OCI-LY7 (cell line): ENCODE measurements at regions not wholly inside any gene's neighbourhood (a gene's known extent, or its start where the extent isn't known, plus 50 kb on each side); places are given as distances from the start of the nearest gene placed in this dataset.

Experiments used
- BruUV-seq: library from RNA; stranded (reverse); fragments of 400-500 nt; replicated peaks from 2 replicates; lab custom pipeline; 2021; lab: Mats Ljungman, UMichigan
- CTCF ChIA-PET: fragments of 300-600 bp; sonication (Branson Sonifier 250); formaldehyde crosslinking; loops from one replicate; lab custom pipeline; 2022; ENCODE audit warnings: antibody characterized with exemption; ENCODE audit not compliant: unreplicated experiment; lab: Charles Lee
- POLR2A ChIA-PET: fragments of 300-600 bp; sonication (Branson Sonifier 250); formaldehyde crosslinking; loops from one replicate; lab custom pipeline; 2022; ENCODE audit warnings: antibody characterized with exemption; lab: Charles Lee
- DNase-seq: peaks from one replicate; pipeline ENCODE4 v3.0.0-alpha.2; 2015; ENCODE audit warnings: low spot score
- H2AFZ ChIP-seq: fragments of 200-600 bp; sonication (generic), shearing (Covaris generic); 2 replicates; pipeline ENCODE4 v1.6.1; 2014; ENCODE audit warnings: mild to moderate bottlenecking, antibody characterized with exemption, low read length, moderate library complexity
- H3K27ac ChIP-seq: fragments of 200-600 bp; sonication (generic); 2 replicates; pipeline ENCODE4 v1.5.1; 2014; ENCODE audit warnings: mixed run types, low read depth, mild to moderate bottlenecking, moderate library complexity, low read length, inconsistent platforms; ENCODE audit not compliant: poor library complexity, severe bottlenecking
- H3K36me3 ChIP-seq: fragments of 200-600 bp; sonication (generic); 2 replicates; pipeline ENCODE4 v1.6.1; 2014; ENCODE audit warnings: mild to moderate bottlenecking, antibody characterized with exemption, low read length, moderate library complexity, mixed read lengths; ENCODE audit not compliant: insufficient read depth
- H3K4me1 ChIP-seq: fragments of 200-600 bp; sonication (generic); 2 replicates; pipeline ENCODE4 v1.5.1; 2014; ENCODE audit warnings: mild to moderate bottlenecking, low read length; ENCODE audit not compliant: insufficient read depth, poor library complexity, severe bottlenecking
- H3K4me2 ChIP-seq: fragments of 200-600 bp; sonication (generic); 2 replicates; pipeline ENCODE4 v1.6.1; 2014; ENCODE audit warnings: mild to moderate bottlenecking, low read length
- H3K4me3 ChIP-seq: fragments of 200-600 bp; sonication (generic); 2 replicates; pipeline ENCODE4 v1.5.1; 2014; ENCODE audit warnings: mild to moderate bottlenecking, low read depth, low read length; ENCODE audit not compliant: poor library complexity, severe bottlenecking
- H3K79me2 ChIP-seq: fragments of 200-600 bp; sonication (generic); 2 replicates; pipeline ENCODE4 v1.6.1; 2016; ENCODE audit warnings: low read depth, mild to moderate bottlenecking, low read length, moderate library complexity, mixed read lengths; ENCODE audit not compliant: insufficient read depth
- H3K9me2 ChIP-seq: fragments of 200-600 bp; sonication (generic); 2 replicates; pipeline ENCODE4 v1.6.1; 2016; ENCODE audit warnings: mild to moderate bottlenecking, low read length, mixed read lengths; ENCODE audit not compliant: insufficient read depth
- H3K9me3 ChIP-seq: fragments of 200-600 bp; sonication (generic); 2 replicates; pipeline ENCODE4 v1.6.1; 2014; ENCODE audit warnings: mild to moderate bottlenecking, mixed run types, low read length, mixed read lengths
- H4K20me1 ChIP-seq: fragments of 200-600 bp; sonication (generic); 2 replicates; pipeline ENCODE4 v1.6.1; 2014; ENCODE audit warnings: mild to moderate bottlenecking, antibody characterized with exemption, low read length, moderate library complexity, mixed read lengths; ENCODE audit not compliant: insufficient read depth
- CTCF ChIP-seq: fragments of 200-600 bp; sonication (generic); conservative IDR thresholded peaks from 2 replicates; pipeline ENCODE4 v1.5.1; 2014; ENCODE audit warnings: mild to moderate bottlenecking, antibody characterized with exemption, low read length, moderate library complexity, mixed read lengths
- EZH2phosphoT487 ChIP-seq: fragments of 200-600 bp; sonication (generic); IDR thresholded peaks from 2 replicates; pipeline ENCODE4 v1.6.1; 2018; ENCODE audit warnings: low read depth, borderline replicate concordance, mild to moderate bottlenecking, mixed run types, antibody characterized with exemption, low read length, moderate library complexity, mixed read lengths
- intact Hi-C: fragments of 100-400 bp; cut with micrococcal nuclease; formaldehyde crosslinking; loops from one replicate; pipeline ENCODE4 v1.10.0; 2022; ENCODE audit not compliant: unreplicated experiment

- H3K27ac ChIP-seq, result no peak overlapping the region
- H3K79me2 ChIP-seq, result no peaks in the 10 kb centered on the region
- no peaks in the 10 kb centered on the region for H3K36me3 ChIP-seq
- POLR2A ChIA-PET, result no interaction called here
- H3K4me1 ChIP-seq, result no peaks in the 10 kb centered on the region
- DNase-seq, result no peak
- no peaks in the 10 kb centered on the region for H3K9me2 ChIP-seq
- CTCF ChIA-PET, result no interaction called here
- no peak overlapping the region for H2AFZ ChIP-seq
- no peaks in the 10 kb centered on the region for H4K20me1 ChIP-seq
- H3K9me3 ChIP-seq, result no peaks in the 10 kb centered on the region
- no TSS peak for BruUV-seq
- H3K4me2 ChIP-seq, result no peak overlapping the region
- intact Hi-C loops, result no loop called here
- no peak overlapping the region for H3K4me3 ChIP-seq
- TF ChIP-seq EZH2phosphoT487 (no peak), CTCF (no peak)
Measured at GRCh38 chr4:160811956-160812355, 1351.8 kb downstream of the FSTL5 start.

- H4K20me1 ChIP-seq, result no peaks in the 10 kb centered on the region
- DNase-seq, result no peak
- H3K36me3 ChIP-seq, result no peaks in the 10 kb centered on the region
- intact Hi-C loops, result no loop called here
- no peaks in the 10 kb centered on the region for H3K79me2 ChIP-seq
- TF ChIP-seq EZH2phosphoT487, result no peak
- TF ChIP-seq CTCF, result no peak
- no peak overlapping the region for H3K27ac ChIP-seq
- no peaks in the 10 kb centered on the region for H3K4me1 ChIP-seq
- no peaks in the 10 kb centered on the region for H3K9me2 ChIP-seq
- no TSS peak for BruUV-seq
- H3K4me2 ChIP-seq, result no peak overlapping the region
- no peaks in the 10 kb centered on the region for H3K9me3 ChIP-seq
- H2AFZ ChIP-seq, result no peak overlapping the region
- ChIA-PET POLR2A (no interaction called here), CTCF (no interaction called here)
- no peak overlapping the region for H3K4me3 ChIP-seq
Measured at GRCh38 chr4:160814726-160815125, 1349.1 kb downstream of the FSTL5 start.

DNA sequence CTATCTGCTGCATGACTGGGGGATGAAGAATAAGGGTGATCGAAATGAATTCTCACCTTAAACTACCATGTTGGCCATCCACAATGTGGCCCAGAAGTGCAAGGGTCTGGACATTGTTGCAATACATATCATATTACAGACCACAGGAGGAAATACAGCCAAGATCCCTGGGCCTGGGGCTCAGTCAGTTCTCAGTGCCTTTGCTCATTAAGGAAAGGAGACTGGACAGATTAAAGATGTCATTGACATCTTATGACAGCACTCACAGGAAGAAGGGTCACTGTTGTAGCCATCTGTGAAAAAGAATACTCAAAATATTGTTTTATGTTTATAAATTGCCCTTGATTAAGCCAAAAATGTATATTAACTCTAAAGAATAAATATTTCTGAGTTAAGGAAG lies 1345.2 kb downstream of the FSTL5 start:
- Histone ChIP-seq H3K36me3 (no peaks in the 10 kb centered on the region), H2AFZ (no peak overlapping the region), H3K4me2 (no peak overlapping the region), H3K9me2 (no peaks in the 10 kb centered on the region), H3K9me3 (no peaks in the 10 kb centered on the region), H3K4me3 (no peak overlapping the region), H3K79me2 (no peaks in the 10 kb centered on the region), H3K27ac (no peak overlapping the region), H3K4me1 (no peaks in the 10 kb centered on the region), H4K20me1 (no peaks in the 10 kb centered on the region)
- TF ChIP-seq EZH2phosphoT487, result no peak
- no peak for TF ChIP-seq CTCF
- intact Hi-C loops, result no loop called here
- POLR2A ChIA-PET, result no interaction called here
- BruUV-seq, result no TSS peak
- CTCF ChIA-PET, result no interaction called here
- no peak for DNase-seq
